ENCODE measurements at regions not wholly inside any gene's neighbourhood (a gene's known extent, or its start where the extent isn't known, plus 50 kb on each side); places are given as distances from the start of the nearest gene placed in this dataset.

DNA sequence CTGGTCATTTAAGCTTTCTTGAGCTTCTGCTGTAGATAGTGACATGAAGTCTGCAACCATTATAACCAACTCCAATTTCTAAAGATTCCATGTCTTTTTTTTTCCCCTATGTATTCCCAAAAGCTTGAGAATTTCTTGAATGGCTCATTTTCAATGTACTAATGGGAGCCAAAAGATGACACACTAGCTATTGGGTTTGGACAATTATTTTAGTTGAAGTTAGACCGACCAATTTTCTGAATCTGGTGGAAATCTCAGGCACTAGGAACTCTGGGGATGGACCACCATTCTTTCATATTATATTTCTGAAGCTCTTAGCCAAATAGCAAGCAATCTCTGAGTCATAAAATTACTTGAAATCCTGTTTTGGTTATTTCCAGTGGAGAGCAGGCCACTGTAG lies 617.4 kb upstream of the ADAMTS5 start:
- TF ChIP-seq, protein P1, sequence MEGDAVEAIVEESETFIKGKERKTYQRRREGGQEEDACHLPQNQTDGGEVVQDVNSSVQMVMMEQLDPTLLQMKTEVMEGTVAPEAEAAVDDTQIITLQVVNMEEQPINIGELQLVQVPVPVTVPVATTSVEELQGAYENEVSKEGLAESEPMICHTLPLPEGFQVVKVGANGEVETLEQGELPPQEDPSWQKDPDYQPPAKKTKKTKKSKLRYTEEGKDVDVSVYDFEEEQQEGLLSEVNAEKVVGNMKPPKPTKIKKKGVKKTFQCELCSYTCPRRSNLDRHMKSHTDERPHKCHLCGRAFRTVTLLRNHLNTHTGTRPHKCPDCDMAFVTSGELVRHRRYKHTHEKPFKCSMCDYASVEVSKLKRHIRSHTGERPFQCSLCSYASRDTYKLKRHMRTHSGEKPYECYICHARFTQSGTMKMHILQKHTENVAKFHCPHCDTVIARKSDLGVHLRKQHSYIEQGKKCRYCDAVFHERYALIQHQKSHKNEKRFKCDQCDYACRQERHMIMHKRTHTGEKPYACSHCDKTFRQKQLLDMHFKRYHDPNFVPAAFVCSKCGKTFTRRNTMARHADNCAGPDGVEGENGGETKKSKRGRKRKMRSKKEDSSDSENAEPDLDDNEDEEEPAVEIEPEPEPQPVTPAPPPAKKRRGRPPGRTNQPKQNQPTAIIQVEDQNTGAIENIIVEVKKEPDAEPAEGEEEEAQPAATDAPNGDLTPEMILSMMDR (IDR thresholded peaks at IDR 0.05; ENCODE audit: insufficient read depth, low read depth, low read length, missing control alignments) = no peak
- no peak overlapping the region for H3K4me3 ChIP-seq (ENCODE audit: low read length)
- no peak for DNase-seq (ENCODE audit: low read depth)

DNA sequence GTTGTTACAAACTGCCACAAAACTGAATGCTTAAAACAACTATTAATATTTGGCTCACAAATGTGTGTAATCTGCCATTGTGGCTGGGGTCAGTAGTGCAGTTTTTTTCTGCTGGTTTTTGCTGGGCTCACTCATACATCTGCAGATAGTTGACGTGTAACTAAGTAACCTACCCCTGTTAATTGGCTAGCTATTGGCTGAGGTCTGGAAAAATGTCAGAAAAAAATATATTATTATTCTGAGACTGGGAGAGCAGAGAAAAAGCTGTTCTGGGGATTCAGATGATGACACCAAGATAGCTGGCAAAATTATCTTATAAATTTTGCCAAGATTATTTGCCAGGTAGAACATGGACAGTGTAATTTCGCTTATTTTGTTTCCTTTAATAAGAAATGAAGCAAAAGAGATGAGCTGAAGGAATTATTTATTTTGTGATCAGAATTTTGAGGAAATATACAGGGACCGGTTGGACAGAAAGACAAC lies 616.1 kb upstream of the ADAMTS5 start:
- no peak overlapping the region for H3K4me3 ChIP-seq (ENCODE audit: low read length)

DNA sequence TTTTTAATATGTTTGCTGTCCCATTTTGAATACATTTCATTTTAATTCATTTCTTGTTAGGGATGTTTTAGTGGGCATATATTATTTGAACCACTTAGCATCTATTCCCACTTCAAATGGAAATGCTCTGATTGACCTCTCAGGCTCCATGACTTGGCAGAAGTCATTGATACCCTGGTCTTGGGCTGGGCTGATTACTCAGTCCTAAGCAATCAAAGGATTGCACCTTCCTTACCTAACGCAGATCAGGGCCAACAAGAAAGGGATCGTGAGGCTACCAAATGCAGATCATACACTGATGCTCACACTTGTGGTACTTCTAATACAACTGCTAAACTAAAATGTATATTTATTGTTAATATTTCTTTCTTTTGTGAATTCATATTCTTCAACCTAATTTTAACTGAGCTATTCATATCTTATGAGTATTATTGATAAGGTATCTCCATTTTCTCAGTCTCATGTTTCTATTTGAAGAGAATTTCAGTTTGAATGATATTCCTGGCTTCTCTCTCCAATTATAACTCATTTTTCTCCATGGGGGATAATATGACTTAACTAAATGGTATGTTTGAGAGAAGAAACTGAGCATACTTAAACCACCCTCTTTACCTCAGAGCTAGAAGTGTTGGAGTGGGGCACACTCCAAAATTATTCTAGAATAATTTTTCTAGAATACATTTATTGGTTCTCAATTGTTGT lies 615.5 kb upstream of the ADAMTS5 start:
- H3K4me3 ChIP-seq (ENCODE audit: low read length) = no peak overlapping the region
- TF ChIP-seq, protein P1 (IDR thresholded peaks at IDR 0.05; ENCODE audit: insufficient read depth, low read depth, low read length, missing control alignments) = no peak
- peak; percentile 35 for DNase-seq (ENCODE audit: low read depth)

More for the DNA sequence above, 616.1 kb upstream of the ADAMTS5 start:
- no peak for DNase-seq (ENCODE audit: low read depth)
- TF ChIP-seq, protein P1 (IDR thresholded peaks at IDR 0.05; ENCODE audit: insufficient read depth, low read depth, low read length, missing control alignments) = no peak

DNA sequence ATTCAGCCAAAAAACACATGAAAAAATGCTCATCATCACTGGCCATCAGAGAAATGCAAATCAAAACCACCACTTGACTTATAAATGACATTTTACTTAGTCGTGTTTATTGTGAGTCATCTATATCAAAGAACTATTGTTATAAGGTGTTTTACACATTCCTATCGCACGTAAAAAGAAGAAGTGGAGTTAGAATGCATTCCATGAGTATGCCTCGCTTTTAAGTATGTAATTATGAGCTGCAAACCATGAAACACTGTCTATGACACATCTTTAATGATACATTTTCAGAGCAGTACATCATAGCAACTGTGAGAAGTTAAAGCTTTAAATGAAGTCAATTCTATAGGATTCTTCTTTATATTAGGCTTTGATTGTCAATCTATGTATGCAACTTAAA lies 614.3 kb upstream of the ADAMTS5 start:
- TF ChIP-seq, protein P1 (IDR thresholded peaks at IDR 0.05; ENCODE audit: insufficient read depth, low read depth, low read length, missing control alignments) = no peak
- peak; percentile 89 for DNase-seq (ENCODE audit: low read depth)
- H3K4me3 ChIP-seq (ENCODE audit: low read length) = no peak overlapping the region

DNA sequence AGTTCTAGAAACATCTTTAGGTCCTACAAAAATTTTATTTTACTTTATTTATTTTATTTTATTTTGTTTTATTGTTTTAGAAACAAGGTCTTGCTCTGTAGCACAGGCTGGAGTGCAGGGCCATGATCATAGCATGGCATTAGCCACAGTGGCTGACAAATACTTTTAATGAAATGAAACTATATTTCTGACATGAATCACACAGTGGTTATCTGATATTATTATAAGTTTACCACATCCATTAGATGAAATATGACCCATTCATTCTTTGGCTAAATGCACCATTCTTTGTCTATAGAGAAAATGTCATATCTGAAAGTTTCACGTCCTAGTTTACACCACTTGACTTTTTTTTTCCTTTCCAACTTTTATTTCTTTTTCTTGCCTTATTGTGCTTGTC lies 613.4 kb upstream of the ADAMTS5 start:
- peak; percentile 33 for DNase-seq (ENCODE audit: low read depth)
- TF ChIP-seq, protein P1 (IDR thresholded peaks at IDR 0.05; ENCODE audit: insufficient read depth, low read depth, low read length, missing control alignments) = no peak
- H3K4me3 ChIP-seq (ENCODE audit: low read length) = no peak overlapping the region

DNA sequence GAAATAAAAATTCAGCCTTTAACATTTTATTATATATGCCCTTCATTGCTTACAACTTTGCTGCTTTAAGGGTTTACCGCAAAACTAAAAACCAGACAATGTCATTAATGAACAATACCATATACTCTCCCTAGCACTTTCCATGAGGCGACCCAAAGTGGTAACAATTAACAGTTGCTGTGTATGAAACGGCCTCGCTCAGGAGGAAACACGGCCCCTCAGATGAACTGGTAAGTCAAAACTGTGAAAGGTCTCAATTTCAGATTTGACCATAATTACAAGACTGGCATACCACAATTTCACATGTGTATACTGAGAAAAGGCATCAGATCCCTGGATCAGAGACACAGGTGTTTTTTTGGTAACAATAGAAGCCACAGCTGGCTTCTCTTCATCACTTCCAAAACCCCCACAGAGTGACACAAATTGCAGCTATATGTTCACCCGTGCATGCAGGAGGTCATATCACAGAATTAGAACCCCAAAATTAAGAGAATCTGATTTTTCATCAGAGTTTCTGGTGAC lies 611.9 kb upstream of the ADAMTS5 start:
- TF ChIP-seq, protein P1 (IDR thresholded peaks at IDR 0.05; ENCODE audit: insufficient read depth, low read depth, low read length, missing control alignments) = no peak
- no peak overlapping the region for H3K4me3 ChIP-seq (ENCODE audit: low read length)
- DNase-seq (ENCODE audit: low read depth) = no peak

DNA sequence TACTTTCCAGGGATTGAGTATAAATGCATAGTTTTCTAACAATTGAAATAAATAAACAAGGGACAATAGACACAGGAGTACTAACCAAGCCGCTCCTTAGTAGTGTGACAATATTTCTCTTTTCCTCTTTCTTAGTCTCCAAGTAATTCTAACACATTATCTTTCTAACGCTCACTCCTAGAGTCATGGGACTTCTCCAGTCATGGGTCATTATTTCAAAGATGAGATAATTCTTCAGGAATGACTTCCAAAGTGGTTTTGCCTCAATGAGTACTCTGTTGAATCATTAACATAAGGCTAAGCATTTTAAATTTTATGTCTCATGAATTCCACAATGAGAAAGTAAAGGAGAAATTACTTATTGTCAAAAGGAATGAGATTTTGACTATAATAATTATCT lies 605.8 kb upstream of the ADAMTS5 start:
- TF ChIP-seq, protein P1 (IDR thresholded peaks at IDR 0.05; ENCODE audit: insufficient read depth, low read depth, low read length, missing control alignments) = no peak
- DNase-seq (ENCODE audit: low read depth) = peak; percentile 83
- H3K4me3 ChIP-seq (ENCODE audit: low read length) = no peak overlapping the region
